HCT116 (cell line): ENCODE measurements at regions not wholly inside any gene's neighbourhood (a gene's known extent, or its start where the extent isn't known, plus 50 kb on each side); places are given as distances from the start of the nearest gene placed in this dataset.
A peak's percentile ranks its signal among the peaks of the same experiment; 100 is the strongest.

Source experiments
- ATAC-seq: fragments of 200-7000 bp; cut with Tn5 transposase; 2 replicates; pipeline ENCODE4 v1.9.1; 2020; ENCODE audit warnings: mild to moderate bottlenecking, moderate library complexity
- BruUV-seq: library from RNA; stranded (reverse); fragments of 400-500 nt; replicated peaks from 2 replicates; lab custom pipeline; 2021; lab: Mats Ljungman, UMichigan
- CTCF ChIA-PET: fragments of 300-600 bp; sonication (Branson Sonifier 250); formaldehyde crosslinking; loops from one replicate; lab custom pipeline; 2021; ENCODE audit warnings: antibody characterized with exemption; lab: Charles Lee
- POLR2A ChIA-PET: fragments of 300-600, 350-600 bp; sonication (Branson Sonifier 250); formaldehyde crosslinking; loops from one replicate; lab custom pipeline; 2021; ENCODE audit warnings: antibody characterized with exemption; lab: Charles Lee
- RAD21 ChIA-PET, 2 experiments: fragments of 300-600 bp; sonication (Branson Sonifier 250); formaldehyde crosslinking; loops; one replicate each; lab custom pipeline; 2023; ENCODE audit warnings: low total read pairs in 2 of 2; ENCODE audit not compliant: uncharacterized antibody in 2 of 2, unreplicated experiment in 2 of 2, low non-redundant PET in 1 of 2; lab: Charles Lee
- DNase-seq: peaks from one replicate; pipeline ENCODE4 v3.0.0-alpha.2; 2010; ENCODE audit warnings: low read depth, low spot score
- H2AFZ ChIP-seq: fragments of 200-600 bp; shearing (Covaris generic), sonication (generic); 2 replicates; pipeline ENCODE4 v1.6.1; 2017; ENCODE audit warnings: low read depth, mixed run types, mixed read lengths, antibody characterized with exemption, low read length; ENCODE audit not compliant: poor library complexity, severe bottlenecking
- H3K27ac ChIP-seq: 2 replicates; pipeline ENCODE4 v1.5.1; 2012; ENCODE audit warnings: low read depth, low read length
- H3K27me3 ChIP-seq: fragments of 200-600 bp; sonication (generic); 2 replicates; pipeline ENCODE4 v1.6.1; 2016; ENCODE audit warnings: mixed run types, low read length, mixed read lengths; ENCODE audit not compliant: insufficient read depth
- H3K36me3 ChIP-seq, 2 experiments: fragments of 200-500 bp in 1 of 2; fragments of 200-600 bp in 1 of 2; sonication (Bioruptor generic) in 1 of 2; sonication (generic) in 1 of 2; 2 replicates each; pipeline versions ENCODE4 v1.5.1 to v1.6.1; 2014 to 2016; ENCODE audit warnings: low read length in 2 of 2, inconsistent platforms in 1 of 2, mixed read lengths in 1 of 2, mixed run types in 1 of 2; ENCODE audit not compliant: insufficient read depth in 2 of 2, control insufficient read depth in 1 of 2
- H3K4me1 ChIP-seq, 2 experiments: fragments of 200-600 bp in 1 of 2; sonication (generic) in 1 of 2; 2 replicates each; pipeline versions ENCODE4 v1.5.1 to v1.6.1; 2012 to 2017; ENCODE audit warnings: low read length in 2 of 2, inconsistent platforms in 1 of 2, mild to moderate bottlenecking in 1 of 2, mixed read lengths in 1 of 2, mixed run types in 1 of 2, moderate library complexity in 1 of 2; ENCODE audit not compliant: insufficient read depth in 2 of 2, control insufficient read depth in 1 of 2
- H3K4me2 ChIP-seq: fragments of 200-600 bp; sonication (generic); 2 replicates; pipeline ENCODE4 v1.6.1; 2017; ENCODE audit warnings: mixed run types, low read length, mixed read lengths
- H3K4me3 ChIP-seq, 2 experiments: fragments of 200-600 bp in 1 of 2; sonication (generic) in 1 of 2; replicated peaks in 1 of 2; 2 replicates each; pipeline ENCODE4 v1.5.1; 2011 to 2016; ENCODE audit warnings: low read length in 2 of 2, control low read depth in 1 of 2, low read depth in 1 of 2, mild to moderate bottlenecking in 1 of 2, mixed read lengths in 1 of 2, mixed run types in 1 of 2
- H3K79me2 ChIP-seq: fragments of 200-600 bp; sonication (generic); 2 replicates; pipeline ENCODE4 v1.6.1; 2017; ENCODE audit warnings: mild to moderate bottlenecking, mixed run types, low read length, moderate library complexity, mixed read lengths; ENCODE audit not compliant: insufficient read depth
- H3K9ac ChIP-seq: fragments of 200-600 bp; sonication (generic); 2 replicates; pipeline ENCODE4 v1.6.1; 2016; ENCODE audit warnings: low read length, mixed read lengths
- H3K9me2 ChIP-seq: fragments of 200-600 bp; sonication (generic), shearing (Covaris generic); 2 replicates; pipeline ENCODE4 v1.6.1; 2017; ENCODE audit warnings: mixed run types, mild to moderate bottlenecking, moderate library complexity; ENCODE audit not compliant: insufficient read depth
- H3K9me3 ChIP-seq, 2 experiments: fragments of 200-500 bp in 1 of 2; fragments of 200-600 bp in 1 of 2; sonication (Bioruptor generic) in 1 of 2; sonication (generic) in 1 of 2; 2 replicates each; pipeline ENCODE4 v1.6.1; 2014 to 2017; ENCODE audit warnings: low read length in 2 of 2, mixed read lengths in 2 of 2, inconsistent platforms in 1 of 2, low read depth in 1 of 2, mild to moderate bottlenecking in 1 of 2, mixed run types in 1 of 2, moderate library complexity in 1 of 2; ENCODE audit not compliant: control insufficient read depth in 1 of 2, insufficient read depth in 1 of 2
- H4K20me1 ChIP-seq: fragments of 200-600 bp; sonication (generic), shearing (Covaris generic); 2 replicates; pipeline ENCODE4 v1.6.1; 2017; ENCODE audit warnings: mixed run types, mild to moderate bottlenecking, moderate library complexity; ENCODE audit not compliant: insufficient read depth
- FOSL1 ChIP-seq: IDR thresholded peaks from 2 replicates; pipeline ENCODE4 v1.6.1; 2012; ENCODE audit warnings: low read depth
- MAX ChIP-seq: IDR thresholded peaks from 2 replicates; pipeline ENCODE4 v1.6.1; 2012
- ZNF274 ChIP-seq: fragments of 200-500 bp; sonication (Bioruptor generic); IDR thresholded peaks from 2 replicates; pipeline ENCODE4 v1.6.1; 2014; ENCODE audit warnings: mild to moderate bottlenecking, low read depth, low read length, inconsistent platforms
- intact Hi-C: fragments of 100-400 bp; cut with micrococcal nuclease; formaldehyde crosslinking; loops from 2 replicates; pipeline ENCODE4 v1.10.0; 2022
- TF ChIP-seq, protein P1 (sequence below), 3 experiments: fragments of 200-600 bp in 1 of 3; sonication (generic) in 1 of 3; IDR thresholded peaks in 2 of 3; conservative IDR thresholded peaks in 1 of 3; 2 replicates each; pipeline ENCODE4 v1.5.1; 2012 to 2017; ENCODE audit warnings: low read depth in 2 of 3, low read length in 2 of 3, antibody characterized with exemption in 1 of 3, borderline replicate concordance in 1 of 3, control low read depth in 1 of 3, mild to moderate bottlenecking in 1 of 3, mixed read lengths in 1 of 3, mixed run types in 1 of 3, moderate library complexity in 1 of 3; ENCODE audit not compliant: insufficient read depth in 1 of 3

DNA sequence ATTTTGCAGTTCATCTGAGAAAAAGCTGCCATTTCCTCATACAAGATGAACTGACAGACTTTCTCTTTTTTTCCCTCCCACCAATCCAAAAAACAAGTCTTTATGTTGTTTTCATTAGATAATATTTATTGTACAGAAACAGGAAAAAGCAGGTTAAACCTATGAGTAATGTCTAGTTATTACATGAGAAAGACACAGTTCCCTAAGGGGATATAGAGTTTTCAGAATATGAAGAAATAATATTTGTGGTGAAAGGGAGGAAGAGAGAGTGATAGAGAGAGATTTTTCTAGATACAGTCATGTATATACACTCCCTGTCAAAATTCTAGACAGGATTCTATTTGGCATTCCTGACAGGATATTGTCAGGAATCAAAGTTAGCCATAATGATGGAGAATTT, 392.4 kb downstream of the BMP2 start (continued):
- TF ChIP-seq, protein P1, sequence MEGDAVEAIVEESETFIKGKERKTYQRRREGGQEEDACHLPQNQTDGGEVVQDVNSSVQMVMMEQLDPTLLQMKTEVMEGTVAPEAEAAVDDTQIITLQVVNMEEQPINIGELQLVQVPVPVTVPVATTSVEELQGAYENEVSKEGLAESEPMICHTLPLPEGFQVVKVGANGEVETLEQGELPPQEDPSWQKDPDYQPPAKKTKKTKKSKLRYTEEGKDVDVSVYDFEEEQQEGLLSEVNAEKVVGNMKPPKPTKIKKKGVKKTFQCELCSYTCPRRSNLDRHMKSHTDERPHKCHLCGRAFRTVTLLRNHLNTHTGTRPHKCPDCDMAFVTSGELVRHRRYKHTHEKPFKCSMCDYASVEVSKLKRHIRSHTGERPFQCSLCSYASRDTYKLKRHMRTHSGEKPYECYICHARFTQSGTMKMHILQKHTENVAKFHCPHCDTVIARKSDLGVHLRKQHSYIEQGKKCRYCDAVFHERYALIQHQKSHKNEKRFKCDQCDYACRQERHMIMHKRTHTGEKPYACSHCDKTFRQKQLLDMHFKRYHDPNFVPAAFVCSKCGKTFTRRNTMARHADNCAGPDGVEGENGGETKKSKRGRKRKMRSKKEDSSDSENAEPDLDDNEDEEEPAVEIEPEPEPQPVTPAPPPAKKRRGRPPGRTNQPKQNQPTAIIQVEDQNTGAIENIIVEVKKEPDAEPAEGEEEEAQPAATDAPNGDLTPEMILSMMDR (IDR thresholded peaks at IDR 0.05 in 2 of 3, conservative IDR thresholded peaks at IDR 0.05 in 1 of 3; ENCODE audit: borderline replicate concordance in 1 of 3, insufficient read depth in 1 of 3, low read depth in 2 of 3, low read length in 2 of 3), result no peak
- TF ChIP-seq FOSL1 (no peak), ZNF274 (no peak), MAX (no peak)

- DNase-seq (no peak), ATAC-seq (no peak)
- Histone ChIP-seq H3K9ac (no peak overlapping the region), H2AFZ (no peak overlapping the region), H3K4me3 (no peak overlapping the region), H3K4me1 (no peaks in the 10 kb centered on the region), H3K27ac (no peak overlapping the region), H3K79me2 (no peaks in the 10 kb centered on the region), H4K20me1 (no peaks in the 10 kb centered on the region), H3K4me2 (no peak overlapping the region), H3K27me3 (no peaks in the 10 kb centered on the region), H3K9me3 (peaks cover 0 to 4% of the 10 kb centered on the region in 2 experiments; a peak in 2 of 4 replicates), H3K9me2 (no peaks in the 10 kb centered on the region), H3K36me3 (no peaks in the 10 kb centered on the region)
- ChIA-PET POLR2A (no interaction called here), RAD21 (no interaction called here), CTCF (interaction anchor here (0.8 to 1.5 kb wide), 3 partner anchors 9 to 12 kb away, joined by 3 to 5 read pairs (median 5); no protein-coding TSS in a partner anchor)
- intact Hi-C loops, result no loop called here
- no TSS peak for BruUV-seq
- no peak for TF ChIP-seq FOSL1
- TF ChIP-seq, protein P1 (IDR thresholded peaks at IDR 0.05 in 2 of 3, conservative IDR thresholded peaks at IDR 0.05 in 1 of 3; ENCODE audit: borderline replicate concordance in 1 of 3, insufficient read depth in 1 of 3, low read depth in 2 of 3, low read length in 2 of 3), result 0 out of 6 replicates have a peak, but pooled peaks of 1 of the 3 experiments have one; percentile 4
Observed at GRCh38 chr20:7161690-7162089, 394.2 kb downstream of the BMP2 start.
